ENCODE measurements at regions not wholly inside any gene's neighbourhood (a gene's known extent, or its start where the extent isn't known, plus 50 kb on each side); places are given as distances from the start of the nearest gene placed in this dataset.

DNA sequence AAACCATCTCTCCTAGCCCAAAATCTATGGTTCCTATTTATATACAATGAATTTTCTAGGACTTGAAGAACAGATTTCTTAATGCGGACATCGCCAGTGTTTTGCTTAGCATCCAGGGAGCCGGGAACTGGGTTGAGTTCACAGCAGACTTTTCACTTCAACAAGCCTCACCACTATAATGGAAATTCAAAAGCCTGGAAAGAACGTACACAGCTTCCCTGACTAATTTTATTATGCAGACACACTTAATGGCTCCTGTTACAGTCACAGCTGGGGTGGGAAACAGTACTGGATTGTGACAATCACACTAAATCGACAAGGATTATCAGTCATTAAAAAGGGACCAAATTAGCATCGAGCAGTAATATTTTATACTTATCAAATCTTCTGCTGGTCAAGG, 129.2 kb upstream of the BNIP2 start:
- Mint-ChIP-seq H3K27me3 (ENCODE audit: insufficient read depth) (no peaks in the 10 kb centered on the region), H3K9me3 (no peaks in the 10 kb centered on the region), H3K4me1 (peaks cover 35% of the 10 kb centered on the region), H3K36me3 (ENCODE audit: low read depth) (no peaks in the 10 kb centered on the region), H3K27ac (no peak overlapping the region), H3K4me3 (no peak overlapping the region)
- DNase-seq: no peak
- Histone ChIP-seq H3K4me3 (ENCODE audit: low read length) (no peak overlapping the region), H3K9me3 (ENCODE audit: control insufficient read depth, low read length) (no peaks in the 10 kb centered on the region), H3K27me3 (ENCODE audit: control insufficient read depth, insufficient read depth, low read length, poor library complexity, severe bottlenecking) (no peaks in the 10 kb centered on the region), H3K9ac (ENCODE audit: extremely low read depth, low read length, poor library complexity, severe bottlenecking) (no peak overlapping the region), H3K27ac (ENCODE audit: low read depth, low read length) (no peak overlapping the region), H3K36me3 (ENCODE audit: control insufficient read depth, insufficient read depth, low read length) (no peaks in the 10 kb centered on the region), H3K4me1 (ENCODE audit: control insufficient read depth, insufficient read depth, low read length) (no peaks in the 10 kb centered on the region)
- 65 to 68% methylated on average over 4 to 6 of the region's 6 CpGs for WGBS, 2 experiments (ENCODE audit: insufficient coverage in 1 of 2, insufficient read length in 1 of 2)
- TF ChIP-seq, protein P1, sequence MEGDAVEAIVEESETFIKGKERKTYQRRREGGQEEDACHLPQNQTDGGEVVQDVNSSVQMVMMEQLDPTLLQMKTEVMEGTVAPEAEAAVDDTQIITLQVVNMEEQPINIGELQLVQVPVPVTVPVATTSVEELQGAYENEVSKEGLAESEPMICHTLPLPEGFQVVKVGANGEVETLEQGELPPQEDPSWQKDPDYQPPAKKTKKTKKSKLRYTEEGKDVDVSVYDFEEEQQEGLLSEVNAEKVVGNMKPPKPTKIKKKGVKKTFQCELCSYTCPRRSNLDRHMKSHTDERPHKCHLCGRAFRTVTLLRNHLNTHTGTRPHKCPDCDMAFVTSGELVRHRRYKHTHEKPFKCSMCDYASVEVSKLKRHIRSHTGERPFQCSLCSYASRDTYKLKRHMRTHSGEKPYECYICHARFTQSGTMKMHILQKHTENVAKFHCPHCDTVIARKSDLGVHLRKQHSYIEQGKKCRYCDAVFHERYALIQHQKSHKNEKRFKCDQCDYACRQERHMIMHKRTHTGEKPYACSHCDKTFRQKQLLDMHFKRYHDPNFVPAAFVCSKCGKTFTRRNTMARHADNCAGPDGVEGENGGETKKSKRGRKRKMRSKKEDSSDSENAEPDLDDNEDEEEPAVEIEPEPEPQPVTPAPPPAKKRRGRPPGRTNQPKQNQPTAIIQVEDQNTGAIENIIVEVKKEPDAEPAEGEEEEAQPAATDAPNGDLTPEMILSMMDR (conservative IDR thresholded peaks at IDR 0.05): no peak

DNA sequence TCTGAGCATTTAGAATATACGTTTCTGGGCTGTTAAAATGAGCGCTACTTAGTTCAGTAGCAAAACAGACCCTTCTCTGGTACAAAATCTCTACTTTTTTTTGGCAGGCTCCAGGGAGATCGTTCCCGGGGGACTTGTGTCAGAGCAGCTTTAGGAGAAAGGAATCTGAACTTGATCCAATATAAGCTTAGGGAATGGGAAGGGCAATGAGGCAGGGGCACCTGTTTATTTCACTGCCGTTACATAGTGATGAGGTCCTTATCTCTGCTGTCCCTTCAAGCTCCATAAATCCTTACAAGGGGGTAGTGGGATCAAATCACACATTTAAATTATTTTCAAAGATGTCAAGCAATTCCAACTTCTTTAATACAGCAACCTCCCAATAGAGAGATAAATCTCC, 128.7 kb upstream of the BNIP2 start:
- H3K4me3 Mint-ChIP-seq: no peak overlapping the region
- H3K27me3 ChIP-seq (ENCODE audit: control insufficient read depth, insufficient read depth, low read length, poor library complexity, severe bottlenecking): no peaks in the 10 kb centered on the region

DNA sequence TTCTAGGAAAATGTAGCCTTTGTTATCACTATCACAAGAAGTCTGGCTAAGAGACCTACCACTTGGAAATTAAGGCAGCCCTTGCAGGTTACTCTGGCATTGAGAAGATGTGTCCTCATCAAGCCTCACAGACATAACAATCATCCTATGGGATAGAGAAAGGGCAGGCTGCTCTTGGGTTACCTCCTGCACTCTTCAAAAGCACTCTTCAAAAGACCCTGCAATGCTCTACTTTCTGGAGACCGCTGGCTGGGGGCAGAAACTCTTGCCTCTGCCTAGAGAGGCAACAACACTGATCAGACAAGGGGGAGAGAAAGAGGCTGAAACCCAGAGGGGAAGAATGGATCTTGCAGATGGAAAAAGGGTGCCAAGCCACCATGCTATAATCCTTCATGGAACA, 127.9 kb upstream of the BNIP2 start:
- Mint-ChIP-seq H3K4me1 (peaks cover 47% of the 10 kb centered on the region), H3K27ac (no peak overlapping the region), H3K36me3 (ENCODE audit: low read depth) (no peaks in the 10 kb centered on the region), H3K9me3 (no peaks in the 10 kb centered on the region), H3K27me3 (ENCODE audit: insufficient read depth) (no peaks in the 10 kb centered on the region), H3K4me3 (no peak overlapping the region)
- no peak overlapping the region for H3K9ac ChIP-seq (ENCODE audit: extremely low read depth, low read length, poor library complexity, severe bottlenecking)
- 94% methylated on average over 1 of the region's 1 CpG; no CpG with 5 or more reads in 1 of the 2 experiments for WGBS, 2 experiments (ENCODE audit: insufficient coverage in 1 of 2, insufficient read length in 1 of 2)
- no peak for DNase-seq
- peaks cover 6% of the 10 kb centered on the region for H3K4me1 ChIP-seq (ENCODE audit: control insufficient read depth, insufficient read depth, low read length)
- H3K9me3 ChIP-seq (ENCODE audit: control insufficient read depth, low read length): no peaks in the 10 kb centered on the region
- no peaks in the 10 kb centered on the region for H3K36me3 ChIP-seq (ENCODE audit: control insufficient read depth, insufficient read depth, low read length)
- H3K27ac ChIP-seq (ENCODE audit: low read depth, low read length): no peak overlapping the region
- TF ChIP-seq, protein P1 (conservative IDR thresholded peaks at IDR 0.05): no peak
- H3K27me3 ChIP-seq (ENCODE audit: control insufficient read depth, insufficient read depth, low read length, poor library complexity, severe bottlenecking): no peaks in the 10 kb centered on the region
- no peak overlapping the region for H3K4me3 ChIP-seq (ENCODE audit: low read length)

More for the DNA sequence above, 128.7 kb upstream of the BNIP2 start:
- no peaks in the 10 kb centered on the region for H3K36me3 ChIP-seq (ENCODE audit: control insufficient read depth, insufficient read depth, low read length)
- DNase-seq: no peak
- Mint-ChIP-seq H3K36me3 (ENCODE audit: low read depth) (no peaks in the 10 kb centered on the region), H3K4me1 (peaks cover 40% of the 10 kb centered on the region), H3K9me3 (no peaks in the 10 kb centered on the region), H3K27me3 (ENCODE audit: insufficient read depth) (no peaks in the 10 kb centered on the region), H3K27ac (no peak overlapping the region)
- H3K27ac ChIP-seq (ENCODE audit: low read depth, low read length): no peak overlapping the region
- no peaks in the 10 kb centered on the region for H3K4me1 ChIP-seq (ENCODE audit: control insufficient read depth, insufficient read depth, low read length)
- no peaks in the 10 kb centered on the region for H3K9me3 ChIP-seq (ENCODE audit: control insufficient read depth, low read length)
- WGBS, 2 experiments (ENCODE audit: insufficient coverage in 1 of 2, insufficient read length in 1 of 2): 86 to 88% methylated on average over 3 to 5 of the region's 5 CpGs
- no peak overlapping the region for H3K4me3 ChIP-seq (ENCODE audit: low read length)
- TF ChIP-seq, protein P1 (conservative IDR thresholded peaks at IDR 0.05): no peak
- no peak overlapping the region for H3K9ac ChIP-seq (ENCODE audit: extremely low read depth, low read length, poor library complexity, severe bottlenecking)

All from endodermal cell (in vitro differentiated cells).